Left colon (tissue), 2 donors: ENCODE measurements at regions not wholly inside any gene's neighbourhood (a gene's known extent, or its start where the extent isn't known, plus 50 kb on each side); places are given as distances from the start of the nearest gene placed in this dataset.

Experiments
- ATAC-seq: fragments of 200-7000 bp; cut with Tn5 transposase; one replicate; pipeline ENCODE4 v1.9.1; 2020; ENCODE audit warnings: mild to moderate bottlenecking, moderate library complexity
- DNase-seq, 2 donors: peaks; one replicate each; pipeline ENCODE4 v3.0.0-alpha.2; 2020
- intact Hi-C, 2 donors: fragments of 100-400 bp; cut with DNase I in 1 of 2; cut with micrococcal nuclease in 1 of 2; formaldehyde crosslinking; loops; one replicate each; pipeline versions ENCODE4 v1.11.2 to v1.14.0; 2022; cut with DNase I, micrococcal nuclease
- donor health status: DM: no; HTN: no; CAD: no.
- donor health status: DM: yes; HTN: yes; CAD: no.

DNA sequence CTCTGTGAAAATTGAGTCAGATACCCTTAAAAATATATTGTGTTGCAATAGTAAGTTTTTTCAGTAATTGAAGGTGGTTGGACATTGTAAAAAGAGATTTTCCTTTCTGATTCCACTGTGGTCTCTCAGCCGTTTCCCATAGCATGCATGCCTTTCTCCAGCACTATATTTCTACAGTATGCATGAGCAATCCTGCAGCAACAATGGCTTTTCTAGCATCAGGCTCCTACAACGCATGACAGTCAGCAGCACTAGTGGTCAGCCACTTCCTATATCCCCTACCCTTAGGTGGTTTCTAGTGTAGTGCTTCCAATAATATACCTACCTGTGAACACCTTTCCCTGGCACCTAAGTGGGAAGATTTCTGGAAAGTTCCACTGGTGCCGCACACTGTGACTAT lies 55.4 kb upstream of the SNRPN start:
- intact Hi-C loops: no loop called here
- DNase-seq (no peak), ATAC-seq (no peak)

GRCh38 chr15:24899795-24900194 lies 55.0 kb upstream of the SNRPN start:
- intact Hi-C loops: no loop called here
- ATAC-seq: no peak
- DNase-seq: no peak

- intact Hi-C loops: no loop called here
- no peak for ATAC-seq
- no peak for DNase-seq
Measured at GRCh38 chr15:24901409-24901808, 53.4 kb upstream of the SNRPN start.
